KOPT-K1 (cell line): ENCODE measurements at regions not wholly inside any gene's neighbourhood (a gene's known extent, or its start where the extent isn't known, plus 50 kb on each side); places are given as distances from the start of the nearest gene placed in this dataset.

ENCODE experiments used
- H3K27ac ChIP-seq: fragments of 200-600 bp; sonication (generic); 2 replicates; pipeline ENCODE4 v1.5.1; 2016; ENCODE audit warnings: antibody characterized with exemption, mild to moderate bottlenecking, low read depth, low read length; ENCODE audit not compliant: poor library complexity, severe bottlenecking
- H3K36me3 ChIP-seq: fragments of 200-600 bp; sonication (generic); 2 replicates; pipeline ENCODE4 v1.5.1; 2017; ENCODE audit warnings: antibody characterized with exemption, mild to moderate bottlenecking, low read length, moderate library complexity; ENCODE audit not compliant: insufficient read depth
- H3K9me3 ChIP-seq: fragments of 200-600 bp; sonication (generic); 2 replicates; pipeline ENCODE4 v1.5.1; 2017; ENCODE audit warnings: antibody characterized with exemption, low read length, mild to moderate bottlenecking; ENCODE audit not compliant: insufficient read depth, poor library complexity, severe bottlenecking

GRCh38 chr1:209399800-209400199 is 183.7 kb upstream of the CAMK1G start:
- H3K9me3 ChIP-seq: no peaks in the 10 kb centered on the region
- H3K36me3 ChIP-seq: no peaks in the 10 kb centered on the region
- no peak overlapping the region for H3K27ac ChIP-seq

GRCh38 chr1:209400351-209401220 is 182.9 kb upstream of the CAMK1G start:
- H3K36me3 ChIP-seq: no peaks in the 10 kb centered on the region
- no peak overlapping the region for H3K27ac ChIP-seq

DNA sequence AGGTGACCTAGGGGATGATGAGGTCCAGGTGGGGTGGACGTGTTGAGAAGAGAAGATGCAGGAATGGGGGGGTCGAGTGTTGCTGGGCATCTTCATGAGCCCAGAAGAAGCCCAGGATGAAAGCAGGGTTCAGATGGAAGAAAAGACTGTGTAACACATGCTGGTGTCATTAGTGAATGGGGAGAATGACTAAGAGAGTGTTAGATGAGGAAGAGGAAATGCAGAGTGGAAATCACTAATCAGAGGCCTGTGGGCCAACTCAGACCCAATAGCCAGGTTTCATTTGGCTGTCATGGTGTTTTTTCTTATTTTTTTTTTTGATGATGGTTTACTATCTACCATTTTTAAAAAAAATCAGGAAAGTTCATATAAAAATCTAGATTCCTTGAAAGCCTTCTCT is 180.8 kb upstream of the CAMK1G start:
- no peak overlapping the region for H3K27ac ChIP-seq
- no peaks in the 10 kb centered on the region for H3K36me3 ChIP-seq
- no peaks in the 10 kb centered on the region for H3K9me3 ChIP-seq

More at GRCh38 chr1:209400351-209401220, 182.9 kb upstream of the CAMK1G start:
- no peaks in the 10 kb centered on the region for H3K9me3 ChIP-seq

DNA sequence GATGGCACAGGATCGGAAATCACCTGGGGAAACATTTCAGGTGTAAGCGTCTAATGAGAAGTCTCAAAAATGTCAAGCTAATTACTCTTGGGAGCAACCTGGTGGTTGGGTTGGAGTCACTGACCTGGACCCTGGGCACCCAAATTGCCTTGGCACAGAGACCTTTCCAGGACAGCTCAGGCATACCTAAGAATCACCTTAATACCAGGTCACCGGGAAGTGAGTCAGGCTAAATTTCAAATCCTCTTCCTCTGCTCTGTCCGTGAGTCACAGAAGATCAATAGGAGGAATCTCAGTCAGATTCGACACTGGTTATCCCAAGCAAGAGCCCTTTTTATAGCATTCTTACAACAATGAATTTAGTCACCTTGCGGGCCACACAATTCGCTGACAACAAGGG is 179.6 kb upstream of the CAMK1G start:
- Histone ChIP-seq H3K9me3 (no peaks in the 10 kb centered on the region), H3K27ac (no peak overlapping the region), H3K36me3 (no peaks in the 10 kb centered on the region)

DNA sequence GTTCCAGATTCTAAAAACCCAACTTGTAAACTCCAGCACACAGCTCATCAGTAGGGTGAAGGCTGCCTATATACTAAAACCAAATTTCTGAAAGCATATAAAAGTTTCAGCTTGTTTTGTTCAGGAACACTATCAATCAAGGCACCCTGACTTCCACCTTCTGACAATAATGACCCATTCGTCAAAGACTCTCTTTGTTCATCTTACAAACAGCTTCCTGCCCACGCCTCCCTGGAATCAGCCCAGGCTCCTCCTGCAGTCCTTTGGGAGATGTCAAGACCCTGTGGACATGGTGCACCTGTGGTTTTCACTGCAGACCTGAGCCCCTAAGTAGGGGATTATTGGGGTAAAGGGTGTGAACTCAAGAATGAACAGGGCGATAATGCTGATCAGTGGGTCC is 178.9 kb upstream of the CAMK1G start:
- Histone ChIP-seq H3K36me3 (no peaks in the 10 kb centered on the region), H3K9me3 (no peaks in the 10 kb centered on the region), H3K27ac (no peak overlapping the region)

GRCh38 chr1:209405183-209405814 is 178.2 kb upstream of the CAMK1G start:
- H3K36me3 ChIP-seq: no peaks in the 10 kb centered on the region
- H3K27ac ChIP-seq: no peak overlapping the region

GRCh38 chr1:209406168-209406567 is 177.3 kb upstream of the CAMK1G start:
- H3K27ac ChIP-seq: no peak overlapping the region
- no peaks in the 10 kb centered on the region for H3K36me3 ChIP-seq

More at GRCh38 chr1:209405183-209405814, 178.2 kb upstream of the CAMK1G start:
- no peaks in the 10 kb centered on the region for H3K9me3 ChIP-seq

GRCh38 chr1:209406595-209406994 is 176.9 kb upstream of the CAMK1G start:
- H3K27ac ChIP-seq: no peak overlapping the region
- no peaks in the 10 kb centered on the region for H3K9me3 ChIP-seq
- no peaks in the 10 kb centered on the region for H3K36me3 ChIP-seq

More at GRCh38 chr1:209406168-209406567, 177.3 kb upstream of the CAMK1G start:
- no peaks in the 10 kb centered on the region for H3K9me3 ChIP-seq

DNA sequence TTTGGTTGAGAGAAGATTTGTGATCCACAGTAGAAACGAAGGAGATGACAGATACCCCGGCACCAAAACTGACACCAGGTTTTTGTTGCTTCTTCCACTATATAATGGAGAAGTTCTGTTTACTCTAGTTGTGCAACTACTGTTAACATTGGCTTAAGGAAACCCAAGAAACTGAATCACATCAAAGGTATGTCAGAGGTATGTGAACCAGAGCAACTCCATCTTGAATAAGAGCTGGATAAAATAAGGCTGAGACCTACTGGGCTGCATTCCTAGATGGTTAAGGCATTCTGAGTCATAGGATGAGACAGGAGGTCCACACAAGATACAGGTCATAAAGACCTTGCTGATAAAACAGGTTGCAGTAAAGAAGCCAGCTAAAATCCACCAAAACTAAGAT is 173.7 kb upstream of the CAMK1G start:
- H3K36me3 ChIP-seq: no peaks in the 10 kb centered on the region

DNA sequence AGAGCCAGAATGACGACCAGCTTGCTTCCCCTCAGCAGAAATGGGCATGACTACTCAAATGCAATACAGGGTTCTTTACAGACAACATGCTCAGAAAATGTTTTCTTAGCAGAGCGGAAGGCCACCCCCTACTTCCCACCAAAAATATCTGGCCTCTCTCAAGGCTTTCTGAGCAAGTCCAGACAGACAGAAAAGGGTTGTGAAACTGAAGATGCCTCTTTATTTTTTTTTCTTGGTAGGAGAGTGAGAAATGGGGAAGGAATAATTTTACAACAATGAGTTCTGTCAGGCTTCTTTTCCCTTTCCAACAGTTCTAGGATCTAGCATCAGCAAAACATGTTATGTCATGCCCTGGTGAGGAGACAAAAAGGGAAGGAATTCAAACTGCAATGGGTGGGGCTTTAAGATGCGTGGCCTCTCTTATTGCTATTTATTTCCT is 172.0 kb upstream of the CAMK1G start:
- H3K36me3 ChIP-seq: no peaks in the 10 kb centered on the region
- no peak overlapping the region for H3K27ac ChIP-seq
- H3K9me3 ChIP-seq: no peaks in the 10 kb centered on the region

More for the DNA sequence above, 173.7 kb upstream of the CAMK1G start:
- Histone ChIP-seq H3K9me3 (no peaks in the 10 kb centered on the region), H3K27ac (no peak overlapping the region)

GRCh38 chr1:209412036-209412435 is 171.5 kb upstream of the CAMK1G start:
- H3K36me3 ChIP-seq: no peaks in the 10 kb centered on the region
- H3K27ac ChIP-seq: no peak overlapping the region
- no peaks in the 10 kb centered on the region for H3K9me3 ChIP-seq

DNA sequence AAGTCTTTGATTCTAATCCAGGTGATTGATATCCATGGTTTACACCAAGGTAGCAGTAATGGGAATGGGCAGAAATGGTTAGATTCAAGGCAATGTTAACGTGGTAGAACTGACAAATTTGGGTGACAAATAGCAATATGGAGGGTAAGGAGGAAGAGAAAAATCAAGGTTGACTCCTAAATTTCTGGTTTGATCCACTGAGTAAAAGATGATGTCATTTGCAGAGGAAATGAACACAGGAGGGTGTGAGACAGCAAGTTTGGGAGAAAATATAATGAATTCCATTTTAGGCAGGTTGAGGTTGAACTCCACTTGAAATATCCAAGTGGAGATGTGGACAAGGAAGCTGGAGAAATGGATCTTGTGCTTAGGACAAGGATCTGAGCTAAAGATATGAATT is 170.9 kb upstream of the CAMK1G start:
- no peak overlapping the region for H3K27ac ChIP-seq
- H3K9me3 ChIP-seq: no peaks in the 10 kb centered on the region
- no peaks in the 10 kb centered on the region for H3K36me3 ChIP-seq

GRCh38 chr1:209413062-209413461 is 170.5 kb upstream of the CAMK1G start:
- H3K36me3 ChIP-seq: no peaks in the 10 kb centered on the region
- H3K9me3 ChIP-seq: no peaks in the 10 kb centered on the region
- no peak overlapping the region for H3K27ac ChIP-seq

GRCh38 chr1:209414803-209415329 is 168.6 kb upstream of the CAMK1G start:
- no peaks in the 10 kb centered on the region for H3K9me3 ChIP-seq
- H3K27ac ChIP-seq: no peak overlapping the region
- H3K36me3 ChIP-seq: no peaks in the 10 kb centered on the region

DNA sequence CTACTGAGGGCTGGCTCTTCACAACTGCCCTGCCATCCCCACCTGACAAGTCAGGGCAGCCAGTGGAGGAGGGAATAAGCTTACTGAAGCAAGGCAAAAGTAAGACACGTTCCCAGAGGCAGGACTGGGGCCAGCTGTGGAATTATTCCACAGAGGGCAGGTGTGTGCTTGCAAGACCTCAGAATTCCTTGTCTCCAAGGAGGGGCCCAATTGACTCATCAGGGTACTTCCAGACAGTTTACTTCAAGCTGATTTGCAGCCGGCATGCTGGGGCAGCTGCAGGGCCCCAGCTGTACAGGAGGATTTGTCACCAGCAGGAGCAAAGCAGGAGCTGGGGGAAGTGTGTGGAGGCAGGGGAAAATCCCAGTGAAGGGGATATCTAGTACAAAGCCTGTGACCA is 167.5 kb upstream of the CAMK1G start:
- H3K9me3 ChIP-seq: no peaks in the 10 kb centered on the region
- H3K36me3 ChIP-seq: no peaks in the 10 kb centered on the region
- no peak overlapping the region for H3K27ac ChIP-seq
